Astrocyte (in vitro differentiated cells and primary cell): ENCODE measurements at regions not wholly inside any gene's neighbourhood (a gene's known extent, or its start where the extent isn't known, plus 50 kb on each side); places are given as distances from the start of the nearest gene placed in this dataset.

ENCODE experiments used
- CTCF ChIP-seq: IDR thresholded peaks from 2 replicates; pipeline ENCODE4 v1.5.1; 2011; ENCODE audit warnings: low read depth, mild to moderate bottlenecking, inconsistent platforms, low read length, moderate library complexity; ENCODE audit not compliant: insufficient read depth
- EZH2 ChIP-seq: IDR thresholded peaks from 2 replicates; pipeline ENCODE4 v1.6.1; 2012; ENCODE audit warnings: mild to moderate bottlenecking, low read length, inconsistent platforms; ENCODE audit not compliant: insufficient read depth

- TF ChIP-seq CTCF (no peak), EZH2 (no peak)
Observed at GRCh38 chr5:113683211-113683610, 169.7 kb downstream of the YTHDC2 start.
